ENCODE measurements at regions not wholly inside any gene's neighbourhood (a gene's known extent, or its start where the extent isn't known, plus 50 kb on each side); places are given as distances from the start of the nearest gene placed in this dataset.

- DNase-seq (ENCODE audit: low read depth), result no peak
Observed at GRCh38 chr1:59055908-59056719, 240.8 kb upstream of the FGGY start.

- DNase-seq (ENCODE audit: low read depth), result peak; percentile 98
Observed at GRCh38 chr1:59057211-59057694, 239.6 kb upstream of the FGGY start.

- DNase-seq (ENCODE audit: low read depth), result no peak
Observed at GRCh38 chr1:59057796-59058195, 239.1 kb upstream of the FGGY start.

- DNase-seq (ENCODE audit: low read depth), result no peak
Observed at GRCh38 chr1:59058665-59059439, 238.0 kb upstream of the FGGY start.

GRCh38 chr1:59061876-59062275 lies 235.0 kb upstream of the FGGY start:
- DNase-seq (ENCODE audit: low read depth), result peak; percentile 92

GRCh38 chr1:59062743-59063142 lies 234.2 kb upstream of the FGGY start:
- peak; percentile 83 for DNase-seq (ENCODE audit: low read depth)

- no peak for DNase-seq (ENCODE audit: low read depth)
Observed at GRCh38 chr1:59063501-59063900, 233.4 kb upstream of the FGGY start.

GRCh38 chr1:59064592-59064991 lies 232.3 kb upstream of the FGGY start:
- DNase-seq (ENCODE audit: low read depth), result no peak

GRCh38 chr1:59066236-59066635 lies 230.7 kb upstream of the FGGY start:
- no peak for DNase-seq (ENCODE audit: low read depth)

- DNase-seq (ENCODE audit: low read depth), result no peak
Observed at GRCh38 chr1:59070610-59071009, 226.3 kb upstream of the FGGY start.

- no peak for DNase-seq (ENCODE audit: low read depth)
Observed at GRCh38 chr1:59071289-59071688, 225.6 kb upstream of the FGGY start.

- no peak for DNase-seq (ENCODE audit: low read depth)
Observed at GRCh38 chr1:59071876-59072582, 224.9 kb upstream of the FGGY start.

GRCh38 chr1:59072583-59072947 lies 224.3 kb upstream of the FGGY start:
- DNase-seq (ENCODE audit: low read depth), result no peak

- no peak for DNase-seq (ENCODE audit: low read depth)
Observed at GRCh38 chr1:59074598-59074997, 222.3 kb upstream of the FGGY start.

- DNase-seq (ENCODE audit: low read depth), result no peak
Observed at GRCh38 chr1:59075021-59075420, 221.9 kb upstream of the FGGY start.

GRCh38 chr1:59076612-59077011 lies 220.3 kb upstream of the FGGY start:
- no peak for DNase-seq (ENCODE audit: low read depth)

- DNase-seq (ENCODE audit: low read depth), result no peak
Observed at GRCh38 chr1:59077466-59078069, 219.3 kb upstream of the FGGY start.

GRCh38 chr1:59078070-59078800 lies 218.7 kb upstream of the FGGY start:
- no peak for DNase-seq (ENCODE audit: low read depth)

GRCh38 chr1:59078866-59079265 lies 218.0 kb upstream of the FGGY start:
- DNase-seq (ENCODE audit: low read depth), result no peak

GRCh38 chr1:59079434-59080140 lies 217.3 kb upstream of the FGGY start:
- DNase-seq (ENCODE audit: low read depth), result peak; percentile 58

- peak; percentile 35 for DNase-seq (ENCODE audit: low read depth)
Observed at GRCh38 chr1:59081181-59081580, 215.7 kb upstream of the FGGY start.
